Astrocyte (in vitro differentiated cells and primary cell): ENCODE measurements at regions not wholly inside any gene's neighbourhood (a gene's known extent, or its start where the extent isn't known, plus 50 kb on each side); places are given as distances from the start of the nearest gene placed in this dataset.

Experiments used
- DNase-seq: peaks from one replicate; pipeline ENCODE4 v3.0.0-alpha.2; 2010; ENCODE audit warnings: low read depth
- FAIRE-seq: peaks from 2 replicates; lab custom pipeline; 2011; peaks lifted over from hg19 to GRCh38; lab: Jason Lieb, UNC
- H2AFZ ChIP-seq: 2 replicates; pipeline ENCODE4 v1.6.0; 2012; ENCODE audit warnings: low read depth, low read length, inconsistent platforms
- H3K27ac ChIP-seq: 2 replicates; pipeline ENCODE4 v1.5.1; 2011; ENCODE audit warnings: low read depth, low read length, inconsistent platforms
- H3K27me3 ChIP-seq: 2 replicates; pipeline ENCODE4 v1.6.0; 2011; ENCODE audit warnings: low read length, inconsistent platforms; ENCODE audit not compliant: insufficient read depth
- H3K36me3 ChIP-seq: 2 replicates; pipeline ENCODE4 v1.5.1; 2011; ENCODE audit warnings: low read length, inconsistent platforms; ENCODE audit not compliant: insufficient read depth
- H3K4me1 ChIP-seq: 2 replicates; pipeline ENCODE4 v1.5.1; 2011; ENCODE audit warnings: low read length, inconsistent platforms; ENCODE audit not compliant: insufficient read depth
- H3K4me2 ChIP-seq: 2 replicates; pipeline ENCODE4 v1.6.0; 2012; ENCODE audit warnings: low read length, inconsistent platforms
- H3K4me3 ChIP-seq: 2 replicates; pipeline ENCODE4 v1.5.1; 2011; ENCODE audit warnings: low read depth, mild to moderate bottlenecking, low read length, inconsistent platforms; ENCODE audit not compliant: insufficient read depth
- H3K79me2 ChIP-seq: 2 replicates; pipeline ENCODE4 v1.6.0; 2012; ENCODE audit warnings: mild to moderate bottlenecking, low read length, inconsistent platforms; ENCODE audit not compliant: insufficient read depth
- H3K9ac ChIP-seq: 2 replicates; pipeline ENCODE4 v1.6.0; 2012; ENCODE audit warnings: mild to moderate bottlenecking, low read length, inconsistent platforms
- H3K9me3 ChIP-seq: 2 replicates; pipeline ENCODE4 v1.5.1; 2012; ENCODE audit warnings: low read depth, mild to moderate bottlenecking, low read length, inconsistent platforms; ENCODE audit not compliant: insufficient read depth
- H4K20me1 ChIP-seq: 2 replicates; pipeline ENCODE4 v1.6.0; 2012; ENCODE audit warnings: low read length, inconsistent platforms; ENCODE audit not compliant: insufficient read depth
- H3K27ac Mint-ChIP-seq: one replicate; pipeline ENCODE4 v1.8.0; 2021; ENCODE audit warnings: mild to moderate bottlenecking, mixed read lengths; ENCODE audit not compliant: unreplicated experiment
- H3K27me3 Mint-ChIP-seq: one replicate; pipeline ENCODE4 v1.8.0; 2021; ENCODE audit warnings: low read depth, mixed read lengths; ENCODE audit not compliant: unreplicated experiment
- H3K36me3 Mint-ChIP-seq: one replicate; pipeline ENCODE4 v1.8.0; 2021; ENCODE audit warnings: low read depth, mixed read lengths; ENCODE audit not compliant: unreplicated experiment
- H3K4me1 Mint-ChIP-seq: one replicate; pipeline ENCODE4 v1.8.0; 2021; ENCODE audit warnings: low read depth, mixed read lengths; ENCODE audit not compliant: unreplicated experiment
- H3K4me3 Mint-ChIP-seq: one replicate; pipeline ENCODE4 v1.8.0; 2021; ENCODE audit warnings: mild to moderate bottlenecking, moderate library complexity, mixed read lengths; ENCODE audit not compliant: unreplicated experiment
- H3K9me3 Mint-ChIP-seq: one replicate; pipeline ENCODE4 v1.8.0; 2021; ENCODE audit warnings: mild to moderate bottlenecking, mixed read lengths; ENCODE audit not compliant: unreplicated experiment
- CTCF ChIP-seq: IDR thresholded peaks from 2 replicates; pipeline ENCODE4 v1.5.1; 2011; ENCODE audit warnings: low read depth, mild to moderate bottlenecking, inconsistent platforms, low read length, moderate library complexity; ENCODE audit not compliant: insufficient read depth
- EZH2 ChIP-seq: IDR thresholded peaks from 2 replicates; pipeline ENCODE4 v1.6.1; 2012; ENCODE audit warnings: mild to moderate bottlenecking, low read length, inconsistent platforms; ENCODE audit not compliant: insufficient read depth

DNA sequence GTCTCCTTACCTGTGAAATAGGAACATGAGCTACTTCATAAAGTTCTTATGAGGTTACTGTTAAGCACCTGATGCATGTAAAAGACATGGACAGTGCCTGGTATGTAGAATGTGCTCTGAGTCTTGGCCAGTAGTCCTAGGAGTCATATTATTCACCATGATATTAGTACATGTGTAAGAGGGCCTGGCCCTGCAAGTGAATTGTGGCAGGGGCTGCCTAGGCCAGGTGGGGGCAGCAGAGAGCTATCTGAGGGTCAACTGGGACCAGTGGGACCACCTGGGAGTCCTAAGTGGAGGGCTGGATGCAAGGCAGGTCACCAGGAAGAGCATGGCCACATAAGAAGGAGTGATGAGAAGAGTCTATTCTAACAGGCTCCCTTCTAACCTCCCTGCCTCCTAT, 529.5 kb downstream of the SOX6 start:
- no peaks in the 10 kb centered on the region for H3K9me3 ChIP-seq
- DNase-seq (no peak), FAIRE-seq (no peak)
- peaks cover 29% of the 10 kb centered on the region for H3K4me1 ChIP-seq
- no peak overlapping the region for H3K27ac Mint-ChIP-seq
- H3K4me3 Mint-ChIP-seq: no peak overlapping the region
- H2AFZ ChIP-seq: no peak overlapping the region
- no peaks in the 10 kb centered on the region for H3K36me3 Mint-ChIP-seq
- H4K20me1 ChIP-seq: no peaks in the 10 kb centered on the region
- H3K27me3 ChIP-seq: no peaks in the 10 kb centered on the region
- H3K4me1 Mint-ChIP-seq: peaks cover 17% of the 10 kb centered on the region
- H3K9ac ChIP-seq: no peak overlapping the region
- H3K27ac ChIP-seq: no peak overlapping the region
- H3K4me3 ChIP-seq: no peak overlapping the region
- H3K27me3 Mint-ChIP-seq: no peaks in the 10 kb centered on the region
- H3K9me3 Mint-ChIP-seq: peaks cover 2% of the 10 kb centered on the region
- H3K36me3 ChIP-seq: no peaks in the 10 kb centered on the region
- peak; percentile 42 for TF ChIP-seq CTCF
- no peak for TF ChIP-seq EZH2
- no peaks in the 10 kb centered on the region for H3K79me2 ChIP-seq
- no peak overlapping the region for H3K4me2 ChIP-seq

DNA sequence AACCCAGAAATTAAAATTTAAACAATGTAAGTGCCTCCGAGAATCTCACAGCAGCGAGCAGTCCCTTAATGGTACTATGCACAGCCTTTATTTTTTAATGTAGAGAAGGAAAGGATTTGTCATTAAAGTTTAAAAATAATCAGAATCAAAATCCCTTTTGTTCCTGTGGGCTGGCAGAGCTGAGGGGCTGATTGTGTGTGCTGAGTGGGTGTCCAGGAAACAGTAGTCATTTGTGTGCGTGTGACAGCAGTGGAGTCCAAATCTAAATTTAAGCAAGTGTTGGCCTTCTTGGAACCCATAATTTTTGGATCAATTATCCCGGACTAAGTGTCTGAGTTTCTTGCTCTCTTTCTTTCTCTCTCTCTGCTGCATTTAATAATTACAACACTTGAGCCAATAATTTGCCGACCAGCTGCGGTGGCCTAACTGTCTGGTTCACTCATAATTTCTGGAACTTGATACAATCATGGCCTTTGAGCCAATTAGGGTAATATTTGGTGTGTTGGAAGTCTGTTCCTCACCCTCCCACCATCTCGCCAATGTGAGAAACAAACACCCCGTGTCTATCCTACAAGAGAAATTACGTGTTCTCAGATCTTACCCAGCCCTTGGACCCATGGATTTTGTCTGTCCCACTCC, 528.0 kb downstream of the SOX6 start:
- no peak overlapping the region for H3K4me3 ChIP-seq
- peak overlapping the region; percentile 15 for H2AFZ ChIP-seq
- no peaks in the 10 kb centered on the region for H3K9me3 ChIP-seq
- H3K27me3 Mint-ChIP-seq: no peaks in the 10 kb centered on the region
- no peak for DNase-seq
- H3K36me3 Mint-ChIP-seq: no peaks in the 10 kb centered on the region
- H3K4me2 ChIP-seq: no peak overlapping the region
- no peaks in the 10 kb centered on the region for H4K20me1 ChIP-seq
- H3K4me3 Mint-ChIP-seq: no peak overlapping the region
- FAIRE-seq: no peak
- H3K4me1 ChIP-seq: peaks cover 27% of the 10 kb centered on the region
- no peaks in the 10 kb centered on the region for H3K27me3 ChIP-seq
- no peak overlapping the region for H3K27ac Mint-ChIP-seq
- no peak overlapping the region for H3K27ac ChIP-seq
- H3K9me3 Mint-ChIP-seq: no peaks in the 10 kb centered on the region
- peaks cover 17% of the 10 kb centered on the region for H3K4me1 Mint-ChIP-seq
- TF ChIP-seq EZH2 (no peak), CTCF (no peak)
- H3K79me2 ChIP-seq: no peaks in the 10 kb centered on the region
- no peak overlapping the region for H3K9ac ChIP-seq
- no peaks in the 10 kb centered on the region for H3K36me3 ChIP-seq

GRCh38 chr11:15829312-15829711, 527.0 kb downstream of the SOX6 start:
- no peak overlapping the region for H3K4me3 ChIP-seq
- H3K9me3 ChIP-seq: no peaks in the 10 kb centered on the region
- H4K20me1 ChIP-seq: no peaks in the 10 kb centered on the region
- no peaks in the 10 kb centered on the region for H3K36me3 Mint-ChIP-seq
- H3K4me1 ChIP-seq: peaks cover 20% of the 10 kb centered on the region
- H3K4me1 Mint-ChIP-seq: peaks cover 17% of the 10 kb centered on the region
- no peaks in the 10 kb centered on the region for H3K27me3 Mint-ChIP-seq
- DNase-seq (no peak), FAIRE-seq (no peak)
- no peaks in the 10 kb centered on the region for H3K9me3 Mint-ChIP-seq
- H3K27ac Mint-ChIP-seq: no peak overlapping the region
- no peak overlapping the region for H3K27ac ChIP-seq
- H3K4me2 ChIP-seq: no peak overlapping the region
- H2AFZ ChIP-seq: no peak overlapping the region
- no peaks in the 10 kb centered on the region for H3K36me3 ChIP-seq
- no peak for TF ChIP-seq CTCF
- TF ChIP-seq EZH2: no peak
- no peak overlapping the region for H3K9ac ChIP-seq
- H3K27me3 ChIP-seq: no peaks in the 10 kb centered on the region
- no peak overlapping the region for H3K4me3 Mint-ChIP-seq
- no peaks in the 10 kb centered on the region for H3K79me2 ChIP-seq
